ENCODE measurements at regions not wholly inside any gene's neighbourhood (a gene's known extent, or its start where the extent isn't known, plus 50 kb on each side); places are given as distances from the start of the nearest gene placed in this dataset.

- ATAC-seq (ENCODE audit: low read depth) (no peak), DNase-seq (ENCODE audit: low spot score) (no peak)
- no peaks in the 10 kb centered on the region for H3K4me1 ChIP-seq (ENCODE audit: insufficient read depth, poor library complexity, severe bottlenecking)
- H3K27me3 ChIP-seq (ENCODE audit: insufficient read depth, poor library complexity, severe bottlenecking), result peaks cover 6% of the 10 kb centered on the region
- TF ChIP-seq CTCF (IDR thresholded peaks at IDR 0.05; ENCODE audit: poor library complexity, severe bottlenecking), result no peak
- no peak overlapping the region for H3K27ac ChIP-seq (ENCODE audit: poor library complexity, severe bottlenecking)
- H3K9me3 ChIP-seq (ENCODE audit: severe bottlenecking), result no peaks in the 10 kb centered on the region
- no peak overlapping the region for H3K4me3 ChIP-seq (ENCODE audit: severe bottlenecking)
- no peaks in the 10 kb centered on the region for H3K36me3 ChIP-seq (ENCODE audit: low read depth)
Observed at GRCh38 chr7:53642866-53643265, 607.4 kb downstream of the POM121L12 start.

GRCh38 chr7:53656881-53657280 is 621.4 kb downstream of the POM121L12 start:
- no peaks in the 10 kb centered on the region for H3K9me3 ChIP-seq (ENCODE audit: severe bottlenecking)
- TF ChIP-seq CTCF (IDR thresholded peaks at IDR 0.05; ENCODE audit: poor library complexity, severe bottlenecking), result no peak
- DNase-seq (ENCODE audit: low spot score), result no peak
- no peaks in the 10 kb centered on the region for H3K27me3 ChIP-seq (ENCODE audit: insufficient read depth, poor library complexity, severe bottlenecking)
- H3K36me3 ChIP-seq (ENCODE audit: low read depth), result no peaks in the 10 kb centered on the region
- ATAC-seq (ENCODE audit: low read depth), result peak; percentile 56; the same call in 2 of the 3 replicates
- no peak overlapping the region for H3K4me3 ChIP-seq (ENCODE audit: severe bottlenecking)
- H3K27ac ChIP-seq (ENCODE audit: poor library complexity, severe bottlenecking), result peak overlapping the region; percentile 11
- H3K4me1 ChIP-seq (ENCODE audit: insufficient read depth, poor library complexity, severe bottlenecking), result peaks cover 20% of the 10 kb centered on the region

GRCh38 chr7:53657586-53657985 is 622.2 kb downstream of the POM121L12 start:
- no peaks in the 10 kb centered on the region for H3K36me3 ChIP-seq (ENCODE audit: low read depth)
- ATAC-seq (ENCODE audit: low read depth), result peak; percentile 82
- no peak for TF ChIP-seq CTCF (IDR thresholded peaks at IDR 0.05; ENCODE audit: poor library complexity, severe bottlenecking)
- no peaks in the 10 kb centered on the region for H3K9me3 ChIP-seq (ENCODE audit: severe bottlenecking)
- H3K4me3 ChIP-seq (ENCODE audit: severe bottlenecking), result no peak overlapping the region
- H3K4me1 ChIP-seq (ENCODE audit: insufficient read depth, poor library complexity, severe bottlenecking), result peaks cover 20% of the 10 kb centered on the region
- no peak for DNase-seq (ENCODE audit: low spot score)
- peak overlapping the region; percentile 11 for H3K27ac ChIP-seq (ENCODE audit: poor library complexity, severe bottlenecking)
- H3K27me3 ChIP-seq (ENCODE audit: insufficient read depth, poor library complexity, severe bottlenecking), result no peaks in the 10 kb centered on the region

- H3K9me3 ChIP-seq (ENCODE audit: severe bottlenecking), result no peaks in the 10 kb centered on the region
- no peak for TF ChIP-seq CTCF (IDR thresholded peaks at IDR 0.05; ENCODE audit: poor library complexity, severe bottlenecking)
- peaks cover 20% of the 10 kb centered on the region for H3K4me1 ChIP-seq (ENCODE audit: insufficient read depth, poor library complexity, severe bottlenecking)
- ATAC-seq (ENCODE audit: low read depth) (peak; percentile 35; the same call in 1 of the 3 replicates), DNase-seq (ENCODE audit: low spot score) (no peak)
- H3K27me3 ChIP-seq (ENCODE audit: insufficient read depth, poor library complexity, severe bottlenecking), result no peaks in the 10 kb centered on the region
- no peak overlapping the region for H3K4me3 ChIP-seq (ENCODE audit: severe bottlenecking)
- no peak overlapping the region for H3K27ac ChIP-seq (ENCODE audit: poor library complexity, severe bottlenecking)
- no peaks in the 10 kb centered on the region for H3K36me3 ChIP-seq (ENCODE audit: low read depth)
Observed at GRCh38 chr7:53658951-53659350, 623.5 kb downstream of the POM121L12 start.

- no peaks in the 10 kb centered on the region for H3K9me3 ChIP-seq (ENCODE audit: severe bottlenecking)
- no peak for TF ChIP-seq CTCF (IDR thresholded peaks at IDR 0.05; ENCODE audit: poor library complexity, severe bottlenecking)
- ATAC-seq (ENCODE audit: low read depth) (no peak), DNase-seq (ENCODE audit: low spot score) (no peak)
- no peak overlapping the region for H3K27ac ChIP-seq (ENCODE audit: poor library complexity, severe bottlenecking)
- no peaks in the 10 kb centered on the region for H3K36me3 ChIP-seq (ENCODE audit: low read depth)
- H3K4me3 ChIP-seq (ENCODE audit: severe bottlenecking), result no peak overlapping the region
- H3K4me1 ChIP-seq (ENCODE audit: insufficient read depth, poor library complexity, severe bottlenecking), result peaks cover 17% of the 10 kb centered on the region
- no peaks in the 10 kb centered on the region for H3K27me3 ChIP-seq (ENCODE audit: insufficient read depth, poor library complexity, severe bottlenecking)
Observed at GRCh38 chr7:53661645-53662217, 626.3 kb downstream of the POM121L12 start.
